GM12878 (cell line): ENCODE measurements at regions not wholly inside any gene's neighbourhood (a gene's known extent, or its start where the extent isn't known, plus 50 kb on each side); places are given as distances from the start of the nearest gene placed in this dataset.

Experiments used
- ATAC-seq: fragments of 200-7000 bp; cut with Tn5 transposase; 3 replicates; pipeline ENCODE4 v1.9.1; 2020; ENCODE audit warnings: mild to moderate bottlenecking, moderate library complexity
- BruUV-seq: library from RNA; stranded (reverse); fragments of 400-500 nt; replicated peaks from 2 replicates; lab custom pipeline; 2021; lab: Mats Ljungman, UMichigan
- CTCF ChIA-PET: fragments of 300-600 bp; sonication (Branson Sonifier 250); formaldehyde crosslinking; extraction: SDS; loops from one replicate; lab custom pipeline; 2021; ENCODE audit warnings: inconsistent platforms; lab: Yijun Ruan, JAX
- POLR2A ChIA-PET: fragments of 350-600 bp; formaldehyde crosslinking; extraction: SDS; loops from one replicate; lab custom pipeline; 2021; ENCODE audit warnings: inconsistent platforms; lab: Charles Lee
- RAD21 ChIA-PET: fragments of 300-600 bp; sonication (Branson Sonifier 250); formaldehyde crosslinking; loops from one replicate; lab custom pipeline; 2023; ENCODE audit warnings: antibody characterized with exemption; ENCODE audit not compliant: unreplicated experiment; lab: Charles Lee
- SMC1A ChIA-PET: fragments of 300-600 bp; sonication (Branson Sonifier 250); formaldehyde crosslinking; loops from one replicate; lab custom pipeline; 2023; ENCODE audit not compliant: unreplicated experiment, uncharacterized antibody; lab: Charles Lee
- DNase-seq: peaks from one replicate; pipeline ENCODE4 v3.0.0-alpha.2; 2011; ENCODE audit warnings: low read depth, low spot score
- FAIRE-seq: peaks from 3 replicates; lab custom pipeline; 2011; peaks lifted over from hg19 to GRCh38; lab: Jason Lieb, UNC
- H2AFZ ChIP-seq: 2 replicates; pipeline ENCODE4 v1.6.0; 2011; ENCODE audit warnings: low read depth, low read length, control low read depth; ENCODE audit not compliant: control insufficient read depth
- H3K27ac ChIP-seq: 2 replicates; pipeline ENCODE4 v1.5.1; 2011; ENCODE audit warnings: control low read depth; ENCODE audit not compliant: control insufficient read depth, insufficient read depth
- H3K27me3 ChIP-seq, 2 experiments: replicated peaks in 1 of 2; 2 replicates each; pipeline versions ENCODE4 v1.6.0 to v1.6.1; 2011; ENCODE audit warnings: low read length in 1 of 2; ENCODE audit not compliant: control insufficient read depth in 2 of 2, insufficient read depth in 2 of 2
- H3K36me3 ChIP-seq, 2 experiments: 2 replicates each; pipeline ENCODE4 v1.5.1; 2011; ENCODE audit warnings: low read length in 1 of 2; ENCODE audit not compliant: control insufficient read depth in 2 of 2, insufficient read depth in 2 of 2
- H3K4me1 ChIP-seq: 2 replicates; pipeline ENCODE4 v1.6.1; 2011; ENCODE audit warnings: mild to moderate bottlenecking, low read length, moderate library complexity, mixed read lengths; ENCODE audit not compliant: control insufficient read depth, insufficient read depth
- H3K4me2 ChIP-seq: 2 replicates; pipeline ENCODE4 v1.6.0; 2011; ENCODE audit warnings: control low read depth; ENCODE audit not compliant: control insufficient read depth, insufficient read depth
- H3K4me3 ChIP-seq: fragments of 200-600 bp; sonication (generic); 2 replicates; pipeline ENCODE4 v1.5.1; 2016
- H3K79me2 ChIP-seq: 2 replicates; pipeline ENCODE4 v1.6.0; 2011; ENCODE audit warnings: low read length; ENCODE audit not compliant: control insufficient read depth, insufficient read depth
- H3K9ac ChIP-seq: 2 replicates; pipeline ENCODE4 v1.8.0; 2011; ENCODE audit warnings: low read length, control low read depth, mixed read lengths; ENCODE audit not compliant: control insufficient read depth, insufficient read depth
- H3K9me3 ChIP-seq: replicated peaks from 3 replicates; pipeline ENCODE4 v1.5.1; 2011; ENCODE audit warnings: mild to moderate bottlenecking, low read length; ENCODE audit not compliant: control insufficient read depth, insufficient read depth
- H4K20me1 ChIP-seq: 2 replicates; pipeline ENCODE4 v1.6.0; 2011; ENCODE audit not compliant: control insufficient read depth, insufficient read depth
- CBFB ChIP-seq: IDR thresholded peaks from 2 replicates; pipeline ENCODE4 v1.6.1; 2016; ENCODE audit warnings: antibody characterized with exemption, low read depth
- FOXK2 ChIP-seq: fragments of 450-650 bp; IDR thresholded peaks from 2 replicates; pipeline ENCODE4 v1.6.1; 2017; ENCODE audit warnings: mild to moderate bottlenecking, moderate library complexity
- GABPA ChIP-seq: IDR thresholded peaks from 2 replicates; pipeline ENCODE4 v1.6.1; 2014; ENCODE audit warnings: antibody characterized with exemption, low read depth, mild to moderate bottlenecking, inconsistent platforms
- MYC ChIP-seq: IDR thresholded peaks from 2 replicates; pipeline ENCODE4 v1.6.1; 2011; ENCODE audit warnings: mild to moderate bottlenecking, low read length, moderate library complexity, inconsistent platforms; ENCODE audit not compliant: insufficient read depth, insufficient replicate concordance, insufficient read length, severe bottlenecking
- NFIC ChIP-seq: IDR thresholded peaks from 2 replicates; pipeline ENCODE4 v1.6.1; 2012; ENCODE audit warnings: low read depth, mild to moderate bottlenecking, inconsistent platforms, low read length, moderate library complexity
- POLR2AphosphoS5 ChIP-seq: IDR thresholded peaks from 2 replicates; pipeline ENCODE4 v1.6.1; 2011; ENCODE audit warnings: mild to moderate bottlenecking, low read length, inconsistent platforms
- RAD21 ChIP-seq: IDR thresholded peaks from 2 replicates; pipeline ENCODE4 v1.6.1; 2011; ENCODE audit warnings: mild to moderate bottlenecking, low read depth, low read length, moderate library complexity; ENCODE audit not compliant: insufficient read depth
- SIX5 ChIP-seq: IDR thresholded peaks from 2 replicates; pipeline ENCODE4 v1.6.1; 2011; ENCODE audit warnings: mild to moderate bottlenecking, low read depth, low read length, moderate library complexity; ENCODE audit not compliant: severe bottlenecking
- ZBTB11 ChIP-seq: fragments of 450-650 bp; formaldehyde crosslinking; IDR thresholded peaks from 2 replicates; pipeline ENCODE4 v1.5.0; 2022; ENCODE audit warnings: mild to moderate bottlenecking, missing genetic modification characterization
- ZNF384 ChIP-seq: IDR thresholded peaks from 2 replicates; pipeline ENCODE4 v1.6.1; 2012; ENCODE audit warnings: low read depth, mild to moderate bottlenecking, low read length, improper control_type of control experiment, borderline replicate concordance
- ZNF687 ChIP-seq: fragments of 450-650 bp; IDR thresholded peaks from 2 replicates; pipeline ENCODE4 v1.6.1; 2017; ENCODE audit warnings: mild to moderate bottlenecking, moderate library complexity
- WGBS: methylation state at CpG from one replicate; pipeline ENCODE4 v1.1.6; 2016; ENCODE audit warnings: low lambda C conversion rate; ENCODE audit not compliant: insufficient replicate concordance, insufficient coverage; ENCODE audit errors: missing lambda C conversion rate; 5-methylcytosine and 5-hydroxymethylcytosine counted together
- in situ Hi-C: fragments of 300-500 bp; cut with MboI; formaldehyde crosslinking; loops from 9 replicates; pipeline ENCODE4 v1.14.3; 2018; ENCODE audit warnings: mixed read lengths
- intact Hi-C: fragments of 100-400 bp; cut with micrococcal nuclease; formaldehyde crosslinking; loops from one replicate; pipeline ENCODE4 v1.14.2; 2022; ENCODE audit not compliant: unreplicated experiment
- TF ChIP-seq, protein P1 (sequence below): fragments of 450-650 bp; IDR thresholded peaks from 2 replicates; pipeline ENCODE4 v1.6.1; 2017; ENCODE audit warnings: low read depth, mild to moderate bottlenecking, moderate library complexity
- TF ChIP-seq, protein P2 (sequence below): fragments of 450-650 bp; IDR thresholded peaks from 2 replicates; pipeline ENCODE4 v1.6.1; 2018; ENCODE audit warnings: mild to moderate bottlenecking, low read depth, moderate library complexity; ENCODE audit not compliant: partially characterized antibody

- RAD21 ChIA-PET: no interaction called here
- Histone ChIP-seq H3K4me2 (no peak overlapping the region), H3K9me3 (no peaks in the 10 kb centered on the region), H3K4me3 (no peak overlapping the region), H4K20me1 (no peaks in the 10 kb centered on the region), H2AFZ (no peak overlapping the region), H3K4me1 (no peaks in the 10 kb centered on the region), H3K27ac (no peak overlapping the region), H3K27me3 (no peaks in the 10 kb centered on the region), H3K36me3 (no peaks in the 10 kb centered on the region), H3K79me2 (no peaks in the 10 kb centered on the region), H3K9ac (no peak overlapping the region)
- POLR2A ChIA-PET: no interaction called here
- CTCF ChIA-PET: interaction anchor here (1.0 kb wide), 1 partner anchor 575 kb away, joined by 3 read pairs; no protein-coding TSS in a partner anchor
- SMC1A ChIA-PET: no interaction called here
- 56% methylated on average over 2 of the region's 2 CpGs for WGBS
- FAIRE-seq: no peak
- DNase-seq: no peak
- BruUV-seq: no TSS peak
- intact Hi-C loops: no loop called here
- ATAC-seq: no peak
- in situ Hi-C loops: no loop called here
- TF ChIP-seq ZNF687 (no peak), ZBTB11 (no peak), CBFB (no peak), POLR2AphosphoS5 (no peak), FOXK2 (no peak), MYC (no peak), NFIC (no peak), RAD21 (no peak), SIX5 (no peak), GABPA (no peak), ZNF384 (no peak)
- TF ChIP-seq, protein P1, sequence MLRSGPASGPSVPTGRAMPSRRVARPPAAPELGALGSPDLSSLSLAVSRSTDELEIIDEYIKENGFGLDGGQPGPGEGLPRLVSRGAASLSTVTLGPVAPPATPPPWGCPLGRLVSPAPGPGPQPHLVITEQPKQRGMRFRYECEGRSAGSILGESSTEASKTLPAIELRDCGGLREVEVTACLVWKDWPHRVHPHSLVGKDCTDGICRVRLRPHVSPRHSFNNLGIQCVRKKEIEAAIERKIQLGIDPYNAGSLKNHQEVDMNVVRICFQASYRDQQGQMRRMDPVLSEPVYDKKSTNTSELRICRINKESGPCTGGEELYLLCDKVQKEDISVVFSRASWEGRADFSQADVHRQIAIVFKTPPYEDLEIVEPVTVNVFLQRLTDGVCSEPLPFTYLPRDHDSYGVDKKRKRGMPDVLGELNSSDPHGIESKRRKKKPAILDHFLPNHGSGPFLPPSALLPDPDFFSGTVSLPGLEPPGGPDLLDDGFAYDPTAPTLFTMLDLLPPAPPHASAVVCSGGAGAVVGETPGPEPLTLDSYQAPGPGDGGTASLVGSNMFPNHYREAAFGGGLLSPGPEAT: no peak
- TF ChIP-seq, protein P2, sequence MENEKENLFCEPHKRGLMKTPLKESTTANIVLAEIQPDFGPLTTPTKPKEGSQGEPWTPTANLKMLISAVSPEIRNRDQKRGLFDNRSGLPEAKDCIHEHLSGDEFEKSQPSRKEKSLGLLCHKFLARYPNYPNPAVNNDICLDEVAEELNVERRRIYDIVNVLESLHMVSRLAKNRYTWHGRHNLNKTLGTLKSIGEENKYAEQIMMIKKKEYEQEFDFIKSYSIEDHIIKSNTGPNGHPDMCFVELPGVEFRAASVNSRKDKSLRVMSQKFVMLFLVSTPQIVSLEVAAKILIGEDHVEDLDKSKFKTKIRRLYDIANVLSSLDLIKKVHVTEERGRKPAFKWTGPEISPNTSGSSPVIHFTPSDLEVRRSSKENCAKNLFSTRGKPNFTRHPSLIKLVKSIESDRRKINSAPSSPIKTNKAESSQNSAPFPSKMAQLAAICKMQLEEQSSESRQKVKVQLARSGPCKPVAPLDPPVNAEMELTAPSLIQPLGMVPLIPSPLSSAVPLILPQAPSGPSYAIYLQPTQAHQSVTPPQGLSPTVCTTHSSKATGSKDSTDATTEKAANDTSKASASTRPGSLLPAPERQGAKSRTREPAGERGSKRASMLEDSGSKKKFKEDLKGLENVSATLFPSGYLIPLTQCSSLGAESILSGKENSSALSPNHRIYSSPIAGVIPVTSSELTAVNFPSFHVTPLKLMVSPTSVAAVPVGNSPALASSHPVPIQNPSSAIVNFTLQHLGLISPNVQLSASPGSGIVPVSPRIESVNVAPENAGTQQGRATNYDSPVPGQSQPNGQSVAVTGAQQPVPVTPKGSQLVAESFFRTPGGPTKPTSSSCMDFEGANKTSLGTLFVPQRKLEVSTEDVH: no peak
Observed at GRCh38 chr15:49718234-49718633, 97.4 kb downstream of the DTWD1 start.
